NCI-H2227 treated with DMSO at 0.1 percent for 48 hours (cell line): ENCODE measurements at regions not wholly inside any gene's neighbourhood (a gene's known extent, or its start where the extent isn't known, plus 50 kb on each side); places are given as distances from the start of the nearest gene placed in this dataset.
"Not testable (repeated sequence)": the region's sequence is repeated elsewhere in the genome, so short reads cannot be mapped to it uniquely, and the experiment has no call there.

Experiments used
- DNase-seq: peaks from one replicate; lab custom pipeline; 2025; lab: John Stamatoyannopoulos, UW

GRCh38 chr6:11407414-11407813, 130.1 kb upstream of the TMEM170B start:
- no peak for DNase-seq

DNA sequence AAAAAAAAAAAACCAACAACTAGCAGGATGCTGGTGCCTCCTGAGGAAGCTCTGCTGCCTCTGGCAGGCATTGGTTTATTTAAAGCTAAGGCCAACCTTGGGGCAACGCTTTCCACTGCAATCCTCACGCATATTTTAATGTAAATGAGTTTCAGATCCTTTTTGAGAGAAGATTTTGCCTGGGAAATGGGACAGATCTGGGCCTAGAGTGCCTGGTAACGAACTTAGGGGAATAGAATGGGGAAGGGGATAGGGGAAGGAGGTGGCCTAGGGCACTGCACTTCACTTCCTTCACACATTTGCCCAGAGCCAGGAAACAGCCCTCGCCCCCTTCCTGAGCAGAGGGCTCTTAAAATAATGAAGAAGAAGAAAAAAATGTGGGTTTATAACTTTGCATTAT, 132.7 kb upstream of the TMEM170B start:
- DNase-seq, result no peak

DNA sequence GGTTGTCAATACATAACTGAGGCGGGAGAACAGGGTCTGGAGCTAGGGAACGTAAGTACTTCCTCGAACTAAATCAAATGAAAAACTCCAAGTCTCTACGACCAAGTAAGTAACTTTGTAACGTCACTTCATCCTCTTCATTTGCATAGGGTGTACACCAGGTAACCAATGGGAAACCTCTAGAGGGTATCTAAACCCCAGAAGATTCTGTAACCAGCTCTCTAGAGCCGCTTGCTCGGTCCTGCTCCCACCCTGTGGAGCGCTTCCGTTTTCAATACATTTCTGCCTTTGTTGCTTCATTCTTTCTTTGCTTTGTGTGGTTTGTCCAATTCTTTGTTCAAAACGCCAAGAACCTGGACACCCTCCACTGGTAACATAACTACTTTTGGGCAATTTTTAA, 133.5 kb upstream of the TMEM170B start:
- no peak for DNase-seq

GRCh38 chr6:11403035-11403601, 134.4 kb upstream of the TMEM170B start:
- DNase-seq, result no peak

- DNase-seq, result not testable (repeated sequence)
These were observed 135.0 kb upstream of the TMEM170B start for GRCh38 chr6:11402581-11402980.

GRCh38 chr6:11401954-11402353, 135.6 kb upstream of the TMEM170B start:
- DNase-seq, result not testable (repeated sequence)

DNA sequence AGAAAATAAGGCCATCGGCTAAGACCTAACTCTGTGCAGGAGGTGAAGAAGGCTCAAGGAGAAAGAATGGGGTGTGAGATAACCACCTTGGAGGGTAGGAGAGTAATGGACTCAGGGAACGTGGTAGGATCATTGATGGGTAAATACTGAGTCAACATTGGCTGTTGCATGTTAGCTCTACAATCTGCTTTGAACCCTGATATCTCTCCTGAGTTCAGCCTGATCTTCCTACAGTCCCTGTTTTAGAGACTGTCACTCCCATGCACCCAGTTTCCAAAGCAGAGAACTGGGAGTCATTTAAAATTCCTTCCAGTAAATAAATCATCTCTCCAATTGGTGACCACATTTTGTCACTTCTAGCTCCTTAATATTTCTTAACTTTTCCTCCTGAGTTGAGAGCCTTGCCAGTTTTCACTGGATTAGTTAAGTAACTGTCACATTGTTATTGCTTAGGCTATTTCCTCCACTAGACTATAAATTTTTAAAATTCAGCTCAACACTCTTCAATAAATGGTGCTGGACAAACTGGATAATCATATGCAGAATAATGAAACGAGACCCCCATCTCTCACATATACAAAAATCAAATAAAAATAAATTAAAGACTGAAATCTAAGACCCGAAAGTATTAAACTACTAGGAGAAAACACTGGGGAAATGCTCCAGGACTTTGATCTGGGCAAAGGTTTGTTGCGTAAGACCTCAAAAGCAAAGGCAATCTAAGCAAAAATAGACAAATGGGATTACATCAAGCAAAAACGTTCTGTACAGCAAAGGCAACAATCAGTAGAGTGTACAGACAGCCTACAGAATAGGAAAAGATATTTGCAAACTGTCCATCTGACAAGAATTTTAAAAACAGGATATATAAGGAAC, 138.9 kb upstream of the TMEM170B start:
- DNase-seq, result no peak

GRCh38 chr6:11397622-11398450, 139.7 kb upstream of the TMEM170B start:
- no peak for DNase-seq

DNA sequence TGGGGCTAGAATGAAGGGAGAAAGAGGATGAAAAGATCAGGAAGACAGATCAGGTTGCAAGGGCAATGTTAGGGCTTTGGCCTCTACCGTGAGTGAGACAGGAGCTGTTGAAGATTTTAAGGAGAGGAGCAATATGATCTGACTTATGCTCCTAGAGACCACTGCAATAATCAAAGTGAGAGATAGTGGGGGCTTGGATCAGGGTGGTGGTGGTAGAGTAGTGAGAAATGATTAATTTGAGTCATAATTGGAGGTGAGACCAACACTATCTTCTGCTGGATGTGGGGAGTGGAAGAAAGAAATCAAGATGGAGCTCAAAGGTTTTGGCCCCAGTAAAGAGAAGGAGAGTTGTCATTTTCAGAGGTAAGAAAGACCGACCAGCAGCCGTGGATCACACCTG, 140.7 kb upstream of the TMEM170B start:
- no peak for DNase-seq

DNA sequence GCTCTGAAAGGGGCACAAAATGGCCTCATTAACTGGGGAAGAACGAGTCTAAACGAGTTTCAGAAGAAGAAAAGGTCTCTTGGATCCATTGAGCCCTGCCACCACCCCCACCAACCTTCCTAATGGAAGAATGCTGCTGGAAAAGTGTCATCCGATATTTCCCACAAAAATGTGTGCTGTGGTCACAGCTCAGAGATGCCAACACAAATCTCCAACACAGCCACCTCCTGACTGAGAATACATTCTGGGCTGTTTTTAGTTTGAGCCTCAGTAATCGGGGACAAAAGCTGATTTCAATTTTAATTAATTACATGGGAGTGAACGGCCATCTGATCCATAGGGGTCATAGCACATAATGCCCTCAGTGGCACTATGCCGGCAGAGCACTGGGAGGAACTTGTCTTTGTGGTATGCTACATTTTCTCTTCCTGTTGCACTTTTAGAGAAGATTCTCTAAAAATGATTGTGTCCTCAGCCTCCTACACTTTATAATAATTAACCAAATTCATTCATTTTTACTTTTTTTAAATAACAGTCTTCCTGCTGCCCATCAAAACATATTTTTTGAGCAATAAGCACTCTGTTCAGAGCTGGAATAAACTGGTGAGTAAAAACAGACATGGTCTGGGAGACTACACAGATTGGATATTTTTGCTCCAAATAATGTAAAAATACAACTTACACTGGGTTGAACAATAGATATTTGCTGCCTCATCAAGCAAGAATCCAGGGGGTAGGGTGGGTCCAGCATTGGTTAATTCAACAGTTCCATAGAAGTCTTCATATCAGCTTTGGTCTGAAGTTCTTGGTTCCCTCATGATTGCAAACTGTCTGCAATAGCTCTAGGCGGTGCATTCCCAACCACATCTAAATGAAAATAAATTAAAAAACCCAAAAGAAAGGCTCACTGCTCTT, 143.6 kb upstream of the TMEM170B start:
- no peak for DNase-seq

- peak; percentile 18 for DNase-seq
These were observed 144.6 kb upstream of the TMEM170B start for GRCh38 chr6:11392778-11393507.

DNA sequence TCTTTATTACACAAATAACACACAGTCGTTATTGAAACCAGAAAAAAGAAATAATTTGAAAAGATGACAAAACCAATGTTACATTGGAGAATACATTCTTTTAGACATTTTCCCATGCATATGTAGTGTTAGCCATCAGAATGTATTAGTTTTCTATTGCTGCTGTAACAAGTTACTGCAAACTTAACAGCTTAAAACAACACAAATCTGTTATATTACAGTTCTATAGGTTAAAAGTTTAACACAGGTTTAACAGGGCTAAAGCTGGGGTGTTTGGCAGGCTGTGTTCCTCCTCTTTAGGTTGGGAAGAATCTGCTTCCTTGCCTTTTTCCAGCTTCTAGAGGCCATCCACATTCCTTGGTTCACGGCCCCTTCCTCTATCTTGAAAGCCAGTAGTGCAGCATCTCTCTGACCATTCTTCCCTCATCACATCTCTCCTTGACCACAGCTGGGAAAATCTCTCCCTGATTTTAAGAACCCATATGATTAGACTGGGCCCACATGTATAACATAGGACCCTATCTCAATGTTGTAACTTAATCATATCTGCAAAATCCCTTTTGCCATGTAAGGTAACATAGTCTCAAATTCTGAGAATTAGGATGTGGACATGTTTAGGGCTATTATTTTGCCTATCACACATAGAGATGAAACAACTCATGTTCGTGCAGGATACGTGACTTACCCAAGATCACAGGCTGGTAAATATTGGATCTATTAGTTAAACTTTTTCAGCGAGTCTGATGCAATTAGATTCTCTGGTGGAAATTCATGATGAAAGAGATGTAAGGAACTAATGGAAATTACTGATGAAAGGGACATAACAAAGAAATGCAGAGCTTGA, 145.4 kb upstream of the TMEM170B start:
- no peak for DNase-seq

DNA sequence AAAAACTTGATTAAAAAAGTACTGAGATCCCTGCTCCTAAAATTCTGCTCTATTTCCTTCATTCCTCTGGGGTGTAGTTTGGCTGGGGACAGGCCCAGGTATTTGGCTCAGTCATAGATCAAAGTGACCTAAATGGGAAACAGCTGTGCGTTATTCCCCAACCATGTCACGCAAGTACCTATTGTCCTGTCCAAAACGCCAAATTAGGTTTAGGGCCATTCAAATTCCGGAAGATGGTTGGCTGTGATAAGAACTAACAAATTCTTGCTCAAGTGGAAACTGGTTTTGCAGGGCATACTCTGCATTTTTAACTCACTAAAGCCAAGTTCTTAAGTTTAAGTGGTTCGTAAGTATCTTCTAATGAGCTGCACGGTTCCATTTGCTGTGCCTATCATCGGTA, 147.6 kb upstream of the TMEM170B start:
- no peak for DNase-seq

DNA sequence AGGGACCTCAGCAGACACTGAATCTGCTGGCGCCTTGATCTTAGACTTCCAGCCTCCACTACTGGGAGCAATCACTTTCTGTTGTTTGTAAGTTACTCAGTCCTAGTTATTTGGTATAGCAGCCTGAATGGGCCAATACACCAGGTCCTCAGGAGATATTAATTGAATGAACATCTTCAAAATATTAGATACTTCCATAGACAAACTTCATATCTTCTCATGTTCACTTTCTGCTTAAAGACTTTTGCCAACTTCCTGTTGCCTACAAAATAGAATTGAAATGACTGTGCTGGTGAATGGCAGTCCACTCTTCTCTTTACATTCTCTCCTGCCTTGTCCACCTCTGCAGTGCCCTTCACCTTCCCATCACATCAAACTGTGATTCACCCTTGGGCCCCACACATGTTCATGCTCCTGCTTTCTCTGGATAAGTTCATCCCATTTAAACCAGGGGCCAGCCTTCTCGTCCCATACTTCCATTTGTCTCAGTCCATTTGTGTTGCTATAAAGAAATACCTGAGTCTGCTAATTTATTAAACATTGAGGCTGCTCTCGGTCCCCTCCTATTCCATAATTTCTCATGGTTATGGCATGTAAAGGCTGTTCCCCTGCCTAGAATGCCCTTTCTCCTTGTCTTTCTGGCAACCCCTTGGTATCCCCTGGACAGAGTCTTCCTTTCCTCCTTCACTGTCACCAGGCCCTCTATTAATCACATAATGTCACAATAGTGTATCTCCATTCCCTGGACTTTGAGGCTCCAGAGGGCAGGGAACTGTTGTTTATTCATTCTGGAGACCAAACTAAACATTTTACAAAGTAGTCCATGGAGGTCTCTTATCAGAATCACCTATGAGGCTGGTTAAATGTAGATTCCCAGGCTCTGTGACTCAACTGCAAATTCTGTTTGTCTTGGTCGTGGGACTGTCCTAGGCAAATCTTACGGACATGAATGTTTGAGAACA, 148.3 kb upstream of the TMEM170B start:
- DNase-seq, result no peak

DNA sequence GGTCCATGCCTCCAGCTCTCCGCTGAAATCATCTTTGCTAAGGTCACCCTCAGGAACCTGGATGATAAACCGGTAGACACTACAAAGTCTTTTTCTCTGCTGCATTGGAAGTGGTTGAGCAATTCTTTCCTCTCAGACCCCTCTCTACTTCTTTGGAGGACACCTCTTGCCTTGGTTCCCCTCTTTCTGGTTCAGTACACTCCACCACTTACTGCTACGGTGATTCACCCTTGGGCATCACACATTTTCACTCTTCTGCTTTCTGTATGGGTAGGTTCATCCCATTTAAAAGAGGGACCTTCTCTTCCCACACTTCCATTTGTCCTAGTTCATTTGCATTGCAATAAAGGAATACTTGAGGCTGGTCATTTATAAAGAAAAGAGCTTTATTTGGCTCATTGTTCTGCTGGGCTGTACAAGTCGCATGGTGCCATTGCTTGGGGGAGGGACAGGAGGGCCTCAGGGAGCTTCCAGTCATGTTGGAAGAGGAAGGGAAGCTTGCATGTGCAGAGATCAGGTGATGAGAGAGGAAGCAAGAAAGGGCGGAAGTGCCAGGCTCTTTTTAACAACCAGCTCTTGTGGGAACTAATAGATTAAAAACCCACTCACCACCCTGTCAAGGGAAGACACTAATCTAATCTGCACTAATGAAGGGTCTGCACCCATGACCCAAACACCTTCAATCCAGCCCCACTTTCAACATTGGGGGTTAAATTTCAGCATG, 149.7 kb upstream of the TMEM170B start:
- no peak for DNase-seq

- no peak for DNase-seq
These were observed 150.8 kb upstream of the TMEM170B start for GRCh38 chr6:11386726-11387125.

- no peak for DNase-seq
These were observed 151.2 kb upstream of the TMEM170B start for GRCh38 chr6:11386323-11386722.
